Activated CD8-positive, alpha-beta memory T cell treated with anti-CD3 and anti-CD28 coated beads, Interleukin-2, amount 10 ng/mL, durations not matched to agents 7 days and 5 days (primary cell): ENCODE measurements at regions not wholly inside any gene's neighbourhood (a gene's known extent, or its start where the extent isn't known, plus 50 kb on each side); places are given as distances from the start of the nearest gene placed in this dataset.
"Not testable (repeated sequence)": the region's sequence is repeated elsewhere in the genome, so short reads cannot be mapped to it uniquely, and the experiment has no call there.

Experiments used
- ATAC-seq: fragments of 150-1000 bp; cut with Tn5 transposase; one replicate; pipeline ENCODE4 v1.10.0; 2021; ENCODE audit warnings: moderate library complexity
- CTCF ChIA-PET: fragments of 350-600 bp; sonication (Branson Sonifier 250); formaldehyde crosslinking; loops from one replicate; lab custom pipeline; 2021; ENCODE audit warnings: antibody characterized with exemption; lab: Charles Lee
- DNase-seq: peaks from one replicate; pipeline ENCODE4 v3.0.0-alpha.2; 2020
- H3K27ac Mint-ChIP-seq: one replicate; pipeline ENCODE4 v1.8.0; 2021; ENCODE audit warnings: mild to moderate bottlenecking, mixed read lengths
- H3K27me3 Mint-ChIP-seq: one replicate; pipeline ENCODE4 v1.8.0; 2021; ENCODE audit warnings: mixed read lengths
- H3K36me3 Mint-ChIP-seq: one replicate; pipeline ENCODE4 v1.8.0; 2021; ENCODE audit warnings: mild to moderate bottlenecking, mixed read lengths
- H3K4me1 Mint-ChIP-seq: one replicate; pipeline ENCODE4 v1.8.0; 2021; ENCODE audit warnings: mixed read lengths
- H3K4me3 Mint-ChIP-seq: one replicate; pipeline ENCODE4 v1.8.0; 2021; ENCODE audit warnings: mild to moderate bottlenecking, moderate library complexity, mixed read lengths
- H3K9me3 Mint-ChIP-seq: one replicate; pipeline ENCODE4 v1.8.0; 2022; ENCODE audit warnings: low read depth, mixed read lengths

GRCh38 chr1:143689781-143690180, 282.0 kb downstream of the FAM72C start:
- H3K27ac Mint-ChIP-seq: no peak overlapping the region
- H3K27me3 Mint-ChIP-seq: peaks cover 45% of the 10 kb centered on the region

GRCh38 chr1:143680304-143680703, 291.5 kb downstream of the FAM72C start:
- peaks cover 1% of the 10 kb centered on the region for H3K36me3 Mint-ChIP-seq
- no peaks in the 10 kb centered on the region for H3K4me1 Mint-ChIP-seq
- H3K9me3 Mint-ChIP-seq: no peaks in the 10 kb centered on the region
- H3K27me3 Mint-ChIP-seq: peaks cover 6% of the 10 kb centered on the region
- DNase-seq: no peak
- H3K27ac Mint-ChIP-seq: no peak overlapping the region
- CTCF ChIA-PET: no interaction called here
- H3K4me3 Mint-ChIP-seq: no peak overlapping the region
- ATAC-seq: no peak

More at GRCh38 chr1:143689781-143690180, 282.0 kb downstream of the FAM72C start:
- H3K4me3 Mint-ChIP-seq: no peak overlapping the region
- CTCF ChIA-PET: no interaction called here
- H3K36me3 Mint-ChIP-seq: no peaks in the 10 kb centered on the region
- DNase-seq (no peak), ATAC-seq (no peak)
- no peaks in the 10 kb centered on the region for H3K9me3 Mint-ChIP-seq
- no peaks in the 10 kb centered on the region for H3K4me1 Mint-ChIP-seq

- peaks cover 28% of the 10 kb centered on the region for H3K27me3 Mint-ChIP-seq
- CTCF ChIA-PET: no interaction called here
- no peak overlapping the region for H3K27ac Mint-ChIP-seq
- no peaks in the 10 kb centered on the region for H3K4me1 Mint-ChIP-seq
- peaks cover 1% of the 10 kb centered on the region for H3K36me3 Mint-ChIP-seq
- ATAC-seq (no peak), DNase-seq (no peak)
- no peaks in the 10 kb centered on the region for H3K9me3 Mint-ChIP-seq
- H3K4me3 Mint-ChIP-seq: no peak overlapping the region
Observed at GRCh38 chr1:143672983-143673382, 298.8 kb downstream of the FAM72C start.

GRCh38 chr1:143667730-143668129, 304.1 kb downstream of the FAM72C start:
- Mint-ChIP-seq H3K4me1 (no peaks in the 10 kb centered on the region), H3K36me3 (no peaks in the 10 kb centered on the region), H3K27me3 (peaks cover 18% of the 10 kb centered on the region), H3K9me3 (no peaks in the 10 kb centered on the region), H3K27ac (no peak overlapping the region), H3K4me3 (no peak overlapping the region)
- ATAC-seq: no peak
- no peak for DNase-seq
- CTCF ChIA-PET: no interaction called here

GRCh38 chr1:143666851-143667250, 304.9 kb downstream of the FAM72C start:
- H3K27ac Mint-ChIP-seq: no peak overlapping the region
- H3K4me1 Mint-ChIP-seq: no peaks in the 10 kb centered on the region
- no peaks in the 10 kb centered on the region for H3K9me3 Mint-ChIP-seq
- ATAC-seq: no peak
- no peaks in the 10 kb centered on the region for H3K36me3 Mint-ChIP-seq
- no peak for DNase-seq
- no peak overlapping the region for H3K4me3 Mint-ChIP-seq
- peaks cover 25% of the 10 kb centered on the region for H3K27me3 Mint-ChIP-seq
- CTCF ChIA-PET: no interaction called here

- Mint-ChIP-seq H3K4me3 (no peak overlapping the region), H3K36me3 (no peaks in the 10 kb centered on the region), H3K27me3 (peaks cover 32% of the 10 kb centered on the region), H3K4me1 (no peaks in the 10 kb centered on the region), H3K9me3 (peaks cover 2% of the 10 kb centered on the region), H3K27ac (no peak overlapping the region)
- ATAC-seq: no peak
- no peak for DNase-seq
- CTCF ChIA-PET: no interaction called here
Observed at GRCh38 chr1:143665606-143666005, 306.2 kb downstream of the FAM72C start.

GRCh38 chr1:143663056-143663455, 308.7 kb downstream of the FAM72C start:
- H3K9me3 Mint-ChIP-seq, H3K4me3 Mint-ChIP-seq, CTCF ChIA-PET, ATAC-seq, H3K4me1 Mint-ChIP-seq, H3K27ac Mint-ChIP-seq, H3K36me3 Mint-ChIP-seq, DNase-seq: not testable (repeated sequence)
- peaks cover 34% of the 10 kb centered on the region for H3K27me3 Mint-ChIP-seq

GRCh38 chr1:143661418-143662101, 310.2 kb downstream of the FAM72C start:
- CTCF ChIA-PET: no interaction called here
- Mint-ChIP-seq H3K36me3 (no peaks in the 10 kb centered on the region), H3K27me3 (peaks cover 32% of the 10 kb centered on the region), H3K4me3 (no peak overlapping the region), H3K27ac (no peak overlapping the region), H3K9me3 (peaks cover 2% of the 10 kb centered on the region), H3K4me1 (no peaks in the 10 kb centered on the region)
- no peak for ATAC-seq
- DNase-seq: no peak

GRCh38 chr1:143660354-143660941, 311.3 kb downstream of the FAM72C start:
- H3K27ac Mint-ChIP-seq: no peak overlapping the region
- H3K9me3 Mint-ChIP-seq: peaks cover 2% of the 10 kb centered on the region
- no peak overlapping the region for H3K4me3 Mint-ChIP-seq
- DNase-seq: no peak
- no peak for ATAC-seq
- H3K36me3 Mint-ChIP-seq: no peaks in the 10 kb centered on the region
- peaks cover 35% of the 10 kb centered on the region for H3K27me3 Mint-ChIP-seq
- H3K4me1 Mint-ChIP-seq: no peaks in the 10 kb centered on the region
- CTCF ChIA-PET: no interaction called here

- no peaks in the 10 kb centered on the region for H3K4me1 Mint-ChIP-seq
- no peak overlapping the region for H3K4me3 Mint-ChIP-seq
- no peak for DNase-seq
- peaks cover 1% of the 10 kb centered on the region for H3K36me3 Mint-ChIP-seq
- CTCF ChIA-PET: no interaction called here
- H3K9me3 Mint-ChIP-seq: no peaks in the 10 kb centered on the region
- no peak overlapping the region for H3K27ac Mint-ChIP-seq
- no peak for ATAC-seq
- H3K27me3 Mint-ChIP-seq: peaks cover 54% of the 10 kb centered on the region
Observed at GRCh38 chr1:143653429-143653802, 318.4 kb downstream of the FAM72C start.

GRCh38 chr1:143652744-143653428, 318.9 kb downstream of the FAM72C start:
- no peak for DNase-seq
- no peak for ATAC-seq
- Mint-ChIP-seq H3K9me3 (no peaks in the 10 kb centered on the region), H3K4me3 (no peak overlapping the region), H3K4me1 (no peaks in the 10 kb centered on the region), H3K27me3 (peaks cover 54% of the 10 kb centered on the region), H3K27ac (no peak overlapping the region), H3K36me3 (peaks cover 1% of the 10 kb centered on the region)
- CTCF ChIA-PET: no interaction called here

- no peaks in the 10 kb centered on the region for H3K4me1 Mint-ChIP-seq
- H3K27me3 Mint-ChIP-seq: peaks cover 54% of the 10 kb centered on the region
- H3K27ac Mint-ChIP-seq: no peak overlapping the region
- no peak for ATAC-seq
- CTCF ChIA-PET: no interaction called here
- no peak overlapping the region for H3K4me3 Mint-ChIP-seq
- H3K9me3 Mint-ChIP-seq: no peaks in the 10 kb centered on the region
- DNase-seq: no peak
- H3K36me3 Mint-ChIP-seq: peaks cover 1% of the 10 kb centered on the region
Observed at GRCh38 chr1:143652187-143652586, 319.6 kb downstream of the FAM72C start.

- H3K36me3 Mint-ChIP-seq: peaks cover 1% of the 10 kb centered on the region
- no peaks in the 10 kb centered on the region for H3K4me1 Mint-ChIP-seq
- peaks cover 54% of the 10 kb centered on the region for H3K27me3 Mint-ChIP-seq
- H3K27ac Mint-ChIP-seq: no peak overlapping the region
- CTCF ChIA-PET: no interaction called here
- H3K4me3 Mint-ChIP-seq: no peak overlapping the region
- ATAC-seq (no peak), DNase-seq (no peak)
- H3K9me3 Mint-ChIP-seq: peaks cover 2% of the 10 kb centered on the region
Observed at GRCh38 chr1:143651350-143651992, 320.3 kb downstream of the FAM72C start.
